ENCODE measurements at regions not wholly inside any gene's neighbourhood (a gene's known extent, or its start where the extent isn't known, plus 50 kb on each side); places are given as distances from the start of the nearest gene placed in this dataset.
"Not testable (repeated sequence)": the region's sequence is repeated elsewhere in the genome, so short reads cannot be mapped to it uniquely, and the experiment has no call there.

DNA sequence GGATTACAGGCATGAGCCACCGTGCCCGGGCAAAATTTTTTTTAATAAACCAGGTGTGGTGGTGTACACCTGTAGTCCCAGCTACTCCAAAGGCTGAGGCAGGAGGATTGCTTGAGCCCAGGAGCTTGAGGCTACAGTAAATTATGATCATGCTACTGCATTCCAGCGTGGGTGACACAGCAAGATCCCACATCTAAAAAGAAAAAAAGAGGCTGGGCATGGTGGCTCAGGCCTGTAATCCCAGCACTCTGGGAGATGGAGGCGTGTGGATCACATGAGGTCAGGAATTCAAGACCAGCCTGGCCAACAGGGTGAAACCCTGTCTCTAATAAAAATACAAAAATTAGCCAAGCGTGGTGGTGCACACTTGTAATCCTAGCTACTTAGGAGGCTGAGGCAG is 125.6 kb downstream of the ZNF281 start:
- in situ Hi-C loops (cut with HindIII; ENCODE audit: low sequenced_read_pairs), result not testable (repeated sequence)

DNA sequence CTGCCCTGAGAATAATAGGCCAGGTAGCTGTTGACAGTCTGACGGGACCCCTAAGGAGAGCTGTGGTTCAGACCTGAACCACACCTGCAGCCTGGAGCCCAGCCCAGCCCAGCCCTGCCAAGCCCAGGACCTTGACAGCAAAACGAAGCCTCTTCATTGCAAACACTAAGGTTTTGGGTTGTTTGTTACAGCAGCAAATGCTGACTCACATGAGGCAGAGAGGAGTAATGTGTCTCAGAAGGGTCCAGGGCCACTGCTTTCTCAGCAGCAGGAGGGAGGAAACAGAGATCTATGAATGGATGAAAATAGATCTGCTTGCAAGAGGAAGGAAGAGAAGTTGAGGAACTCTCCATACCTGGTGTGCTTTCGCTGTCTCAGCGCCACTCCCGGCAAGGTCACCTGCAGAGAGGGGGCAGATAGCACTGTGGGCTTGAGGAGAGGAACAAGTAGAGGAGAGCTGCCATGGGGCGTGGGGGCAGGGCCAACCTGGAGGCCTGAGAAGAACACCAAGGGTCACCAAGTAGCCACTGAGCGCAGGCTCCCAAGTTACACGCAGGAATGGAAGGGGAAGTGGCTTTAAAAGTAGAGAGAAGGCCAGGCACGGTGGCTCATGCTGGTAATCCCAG is 127.2 kb downstream of the ZNF281 start:
- in situ Hi-C loops (cut with HindIII; ENCODE audit: low sequenced_read_pairs), result no loop called here

DNA sequence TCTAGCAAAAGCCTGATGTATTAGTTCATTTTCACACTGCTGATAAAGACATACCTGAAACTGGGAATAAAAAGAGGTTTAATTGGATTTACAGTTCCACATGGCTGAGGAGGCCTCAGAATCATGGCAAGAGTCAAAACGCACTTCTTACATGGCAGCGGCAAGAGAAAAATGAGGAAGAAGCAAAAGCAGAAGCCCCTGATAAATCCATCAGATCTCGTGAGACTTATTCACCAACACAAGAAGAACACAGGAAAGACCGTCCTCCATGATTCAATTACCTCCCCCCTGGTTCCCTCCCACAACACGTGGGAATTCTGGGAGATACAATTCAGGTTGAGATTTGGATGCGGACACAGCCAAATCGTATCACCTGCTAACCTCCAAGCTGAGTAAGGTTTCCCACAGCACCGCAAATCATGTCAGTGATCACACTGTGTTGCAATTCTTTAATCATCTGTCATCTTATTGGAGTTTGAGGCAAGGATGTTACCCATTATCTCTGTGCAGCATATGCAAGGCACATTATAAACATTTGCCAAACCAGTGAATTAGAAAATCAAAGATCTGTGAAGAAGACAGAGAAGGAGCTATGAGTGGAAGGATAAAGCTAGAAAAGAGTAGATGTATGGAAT is 128.5 kb downstream of the ZNF281 start:
- in situ Hi-C loops (cut with HindIII; ENCODE audit: low sequenced_read_pairs), result no loop called here

DNA sequence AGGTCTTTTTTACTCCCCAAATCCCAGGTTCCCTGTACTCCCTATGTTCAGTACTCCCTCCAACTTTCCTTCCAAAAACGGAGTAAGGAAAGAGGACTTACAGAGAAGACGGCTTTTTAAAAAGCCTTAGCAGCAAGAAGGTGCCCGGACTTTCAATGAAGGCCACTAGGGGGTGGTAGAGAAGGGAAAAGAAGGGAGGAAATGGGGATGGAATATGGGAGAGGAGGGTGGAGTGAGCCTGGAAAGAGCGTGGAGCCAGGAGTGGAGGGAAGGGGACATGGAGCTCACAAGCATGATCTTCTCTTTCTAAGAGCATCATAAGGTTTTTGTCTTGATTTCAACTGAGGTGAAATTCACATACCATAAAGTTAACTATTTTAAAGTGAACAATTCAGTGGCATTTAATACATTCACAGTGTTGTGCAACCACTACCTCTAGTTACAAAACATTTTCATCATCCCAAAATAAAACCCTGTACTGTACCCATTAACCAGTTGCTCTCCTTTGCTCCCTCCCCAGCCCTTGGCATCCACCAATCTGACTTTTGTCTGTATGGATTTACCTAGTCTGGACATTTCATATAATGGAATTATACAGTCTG is 129.9 kb downstream of the ZNF281 start:
- in situ Hi-C loops (cut with HindIII; ENCODE audit: low sequenced_read_pairs), result loop anchor here (5.0 kb wide), 1 partner anchor 222 kb away; no protein-coding TSS in a partner anchor

DNA sequence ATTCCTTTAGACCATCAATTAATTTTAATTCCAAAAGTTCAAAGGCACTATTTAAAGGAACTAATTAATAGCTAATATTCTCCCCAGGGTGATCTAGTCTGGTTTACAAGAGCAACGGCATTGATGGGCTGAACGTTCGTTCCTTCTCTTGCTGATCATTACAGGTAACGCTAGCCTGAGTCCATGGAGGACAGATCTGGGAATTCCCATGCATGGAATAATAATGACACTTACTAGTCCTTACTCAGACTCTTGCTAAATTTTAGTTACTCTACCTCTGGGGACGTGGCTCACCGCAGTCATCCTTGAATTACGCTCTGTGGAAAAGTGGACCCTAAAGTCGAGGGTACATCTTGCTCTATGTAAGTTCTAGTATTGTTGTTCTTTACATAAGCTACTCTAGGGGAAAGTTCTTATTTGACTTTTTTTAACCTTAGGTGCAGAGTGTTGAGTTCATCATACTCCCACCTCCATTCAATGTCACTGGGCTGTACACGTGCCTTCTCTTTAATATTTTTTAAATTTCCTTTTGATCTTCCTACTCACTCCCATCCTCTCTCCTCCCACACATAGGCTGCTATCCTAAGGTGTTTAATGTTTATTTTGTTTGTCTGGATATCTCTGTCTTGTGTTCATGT is 133.9 kb downstream of the ZNF281 start:
- in situ Hi-C loops (cut with HindIII; ENCODE audit: low sequenced_read_pairs), result loop anchor here (5.0 kb wide), 1 partner anchor 226 kb away; no protein-coding TSS in a partner anchor

DNA sequence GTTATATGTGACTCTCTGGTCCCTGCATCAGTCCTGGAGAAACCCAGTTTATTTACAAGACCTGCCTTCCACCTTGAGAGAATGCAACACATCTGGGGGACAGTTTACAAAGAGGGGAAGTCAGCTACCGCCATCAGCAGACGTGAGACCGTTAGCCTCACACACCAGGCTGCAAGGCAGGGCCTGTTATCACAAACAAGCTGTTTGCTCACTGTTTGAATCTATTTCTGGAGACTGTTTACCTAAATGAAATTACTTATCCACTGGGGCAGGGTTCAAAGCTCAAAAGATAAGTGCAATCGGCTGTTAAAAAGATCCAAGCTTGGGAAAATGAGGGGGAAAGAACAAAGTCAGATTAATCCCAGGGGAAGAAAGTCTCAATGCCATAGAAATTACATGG is 134.4 kb downstream of the ZNF281 start:
- in situ Hi-C loops (cut with HindIII; ENCODE audit: low sequenced_read_pairs), result loop anchor here (5.0 kb wide), 1 partner anchor 227 kb away; no protein-coding TSS in a partner anchor

DNA sequence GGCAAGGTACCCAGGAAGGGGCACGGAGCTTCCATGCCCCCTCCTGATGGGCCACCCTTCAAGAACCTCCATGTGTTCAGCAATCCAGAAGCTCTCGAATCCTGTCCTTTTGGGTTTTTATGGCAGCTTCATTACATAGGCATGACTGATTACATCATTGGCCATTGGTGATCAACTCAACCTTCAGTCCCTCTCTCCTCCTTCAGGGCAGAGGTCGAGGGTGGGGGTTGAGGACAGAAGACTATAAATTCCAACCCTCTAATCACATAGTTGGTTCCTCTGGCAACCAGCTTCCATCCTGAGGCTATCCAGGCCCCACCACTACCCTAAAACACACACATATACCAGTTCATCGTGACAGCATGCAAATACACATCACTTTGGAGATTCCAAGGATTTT is 135.7 kb downstream of the ZNF281 start:
- in situ Hi-C loops (cut with HindIII; ENCODE audit: low sequenced_read_pairs), result no loop called here

DNA sequence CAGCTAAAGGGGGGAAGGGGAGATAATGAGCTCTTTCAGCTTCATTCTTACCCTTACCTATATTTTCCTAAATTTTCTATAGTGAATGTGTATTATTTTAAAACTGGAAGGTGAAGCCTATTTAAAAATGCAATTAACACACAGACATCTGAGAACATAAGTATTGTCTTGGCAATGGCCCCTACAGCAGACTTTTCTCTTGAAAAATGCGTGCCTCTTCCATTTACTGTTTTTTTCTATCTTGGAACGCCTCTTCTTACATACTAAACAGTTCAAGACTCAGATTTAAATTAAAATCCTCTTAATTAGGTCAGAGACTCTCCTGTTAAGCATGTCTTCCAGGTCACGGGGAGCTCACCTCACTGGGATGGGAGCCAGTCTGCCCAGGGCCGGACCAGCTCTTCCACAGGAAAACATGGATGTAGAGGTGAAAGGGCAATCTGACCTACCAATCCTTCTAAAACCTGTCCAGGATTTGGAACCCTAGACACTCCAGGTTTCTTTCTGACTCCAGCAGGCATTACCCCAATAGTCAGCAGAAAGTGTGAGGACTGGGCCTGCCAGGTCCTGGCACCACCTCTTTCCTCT is 137.3 kb downstream of the ZNF281 start:
- in situ Hi-C loops (cut with HindIII; ENCODE audit: low sequenced_read_pairs), result no loop called here

DNA sequence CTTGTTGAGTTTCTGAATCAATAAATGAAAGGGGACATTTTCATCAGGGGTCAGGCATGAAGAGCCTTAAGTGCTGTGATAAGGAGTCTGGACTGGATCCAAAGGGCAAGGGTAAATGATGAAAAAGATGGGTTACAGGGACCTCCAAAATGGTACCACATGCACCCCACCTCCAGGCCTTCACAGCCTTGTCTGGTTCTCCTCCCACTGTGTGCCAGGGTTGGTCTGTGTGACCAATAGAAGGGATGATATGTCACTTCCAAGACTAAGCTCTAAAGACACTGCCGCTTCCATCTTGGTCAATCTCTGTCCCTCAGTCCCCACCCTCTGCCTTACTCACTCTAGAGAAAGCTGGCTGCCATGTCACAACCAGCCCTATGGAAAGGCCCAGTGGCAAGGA is 140.6 kb downstream of the ZNF281 start:
- in situ Hi-C loops (cut with HindIII; ENCODE audit: low sequenced_read_pairs), result no loop called here

DNA sequence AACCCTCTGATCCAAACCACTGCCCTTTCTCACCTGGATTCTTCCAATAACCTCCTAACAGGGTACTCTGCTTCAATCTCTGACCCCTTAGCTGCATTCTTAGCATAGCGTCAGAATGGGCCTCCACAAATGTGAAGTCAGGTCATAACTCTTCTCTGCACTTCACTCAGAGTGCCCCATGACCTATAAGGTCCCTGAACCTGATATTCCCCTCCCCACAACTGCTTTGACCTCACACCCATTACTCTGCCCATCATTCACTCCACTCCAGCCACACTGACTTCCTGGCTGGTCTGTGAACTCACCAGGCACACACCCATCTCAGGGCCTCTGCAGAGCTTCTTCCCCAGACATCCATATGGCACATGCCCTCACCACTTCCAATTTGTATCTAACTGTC is 141.9 kb downstream of the ZNF281 start:
- in situ Hi-C loops (cut with HindIII; ENCODE audit: low sequenced_read_pairs), result no loop called here

DNA sequence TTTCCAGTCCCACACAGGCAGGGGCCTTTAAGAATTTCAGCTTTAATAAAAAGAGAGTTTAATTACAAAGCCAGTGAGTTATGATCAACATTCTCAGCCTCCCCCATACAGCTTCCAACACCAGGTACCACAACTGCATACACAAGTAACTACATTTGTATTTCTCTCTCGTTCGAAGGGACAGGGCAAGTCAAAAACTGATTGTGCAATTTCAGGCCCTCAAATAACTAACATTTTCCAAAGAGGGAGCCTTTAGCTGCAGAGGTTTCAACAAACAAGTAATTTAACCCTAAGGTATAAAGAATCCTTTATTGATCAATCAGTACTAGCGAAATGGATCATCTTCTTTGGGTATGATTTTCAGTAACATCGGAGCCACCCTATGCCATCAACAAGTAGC is 142.4 kb downstream of the ZNF281 start:
- in situ Hi-C loops (cut with HindIII; ENCODE audit: low sequenced_read_pairs), result no loop called here

DNA sequence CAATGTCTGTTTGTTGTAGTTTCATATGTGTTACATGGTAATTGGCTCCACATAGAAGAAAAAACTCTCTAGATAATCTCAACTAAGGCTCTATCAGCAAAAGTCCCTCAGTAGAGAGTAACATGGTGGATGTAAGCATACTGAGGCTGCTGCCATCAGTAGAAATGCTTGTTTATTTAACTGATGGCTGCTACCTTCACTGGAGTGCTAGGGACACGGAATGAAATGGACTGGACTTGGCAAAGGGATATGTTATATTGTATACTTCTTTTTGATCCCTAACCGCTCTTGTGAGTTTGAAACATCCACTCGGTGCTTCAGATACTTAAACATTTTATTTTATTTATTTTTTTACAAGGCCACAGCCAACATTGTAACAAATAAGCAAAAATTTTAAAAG is 143.0 kb downstream of the ZNF281 start:
- in situ Hi-C loops (cut with HindIII; ENCODE audit: low sequenced_read_pairs), result no loop called here

DNA sequence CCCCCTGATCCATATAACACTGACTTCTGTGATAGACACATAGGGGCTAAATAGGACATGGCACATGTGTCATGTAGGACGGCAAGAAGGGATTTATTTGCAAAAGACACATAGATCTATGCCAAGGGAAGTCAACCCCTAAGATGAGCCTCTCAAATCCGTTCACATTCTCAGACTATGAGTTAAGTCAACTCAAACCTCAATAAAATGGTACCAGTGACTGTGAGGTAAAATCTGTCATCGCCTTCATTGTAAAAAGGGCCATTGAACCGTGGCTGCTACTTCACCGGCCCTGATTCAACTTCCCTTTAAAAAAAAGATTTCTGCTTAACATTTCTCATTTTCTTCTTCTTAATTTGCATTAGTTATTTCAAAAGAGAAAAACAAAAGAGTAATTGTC is 144.0 kb downstream of the ZNF281 start:
- in situ Hi-C loops (cut with HindIII; ENCODE audit: low sequenced_read_pairs), result no loop called here

DNA sequence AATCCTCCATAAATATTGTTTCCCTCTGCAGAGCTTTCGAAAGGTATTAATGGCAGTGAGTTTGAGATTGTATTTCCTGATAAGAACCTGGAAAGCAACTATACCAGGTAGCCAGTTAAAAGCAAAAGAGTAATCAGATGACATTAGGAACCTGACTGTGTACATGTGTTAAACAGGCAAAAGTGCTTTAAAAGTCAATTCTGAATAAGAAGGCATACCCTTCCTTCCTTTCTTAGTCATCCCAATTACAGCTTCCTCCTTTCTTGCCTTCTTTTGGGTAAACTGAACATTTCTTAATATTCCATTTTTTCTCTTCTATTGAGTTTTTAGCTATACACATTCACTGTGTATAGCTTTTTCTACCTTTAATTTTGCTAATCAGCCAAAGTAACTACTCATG is 144.7 kb downstream of the ZNF281 start:
- in situ Hi-C loops (cut with HindIII; ENCODE audit: low sequenced_read_pairs), result no loop called here

DNA sequence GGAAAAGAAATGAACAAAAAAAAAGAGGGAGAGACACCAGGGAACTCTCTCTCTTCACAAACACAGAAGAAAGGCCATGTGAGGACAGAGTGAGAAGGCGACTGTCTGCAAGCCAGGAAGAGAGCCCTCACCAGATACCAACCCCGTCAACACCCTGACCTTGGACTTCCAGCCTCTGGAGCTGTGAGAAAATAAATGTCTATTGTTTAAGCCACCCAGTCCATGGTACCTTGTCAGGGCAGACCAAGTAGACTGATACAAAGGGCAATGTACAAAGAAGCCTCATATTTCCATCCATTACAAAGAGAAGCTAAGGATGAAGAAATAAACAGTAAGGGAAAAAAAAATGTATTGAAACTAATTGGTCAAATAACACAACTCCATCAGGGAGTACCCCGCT is 146.6 kb downstream of the ZNF281 start:
- in situ Hi-C loops (cut with HindIII; ENCODE audit: low sequenced_read_pairs), result no loop called here

DNA sequence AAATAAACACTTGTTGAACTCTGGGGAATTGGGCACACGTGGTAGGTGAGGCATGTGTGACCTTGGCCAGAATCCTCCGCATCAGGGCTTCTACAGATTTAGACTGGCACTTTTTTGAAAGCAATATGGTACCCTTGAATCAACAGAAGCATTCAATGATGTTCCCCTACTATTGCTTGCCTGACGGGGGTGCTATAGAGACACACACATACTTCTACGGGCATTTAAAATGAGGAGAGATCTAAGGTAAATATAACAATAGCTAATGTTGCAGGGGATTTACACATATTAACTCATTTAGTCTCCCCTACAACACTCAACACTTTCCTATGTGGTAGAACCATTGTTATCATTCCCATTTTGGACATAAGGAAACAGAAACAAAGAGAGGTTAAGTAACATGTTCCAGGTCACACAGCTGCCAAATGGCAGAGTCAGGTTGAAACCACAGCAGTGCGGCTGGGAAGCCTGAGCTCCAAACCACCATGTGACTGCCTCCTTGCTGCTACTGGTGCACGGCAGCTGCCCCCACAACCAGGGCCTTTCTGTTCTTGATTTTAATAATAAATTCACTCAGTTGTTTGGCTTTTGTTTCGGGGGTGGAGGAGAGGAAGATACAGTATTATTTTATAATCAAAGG is 147.4 kb downstream of the ZNF281 start:
- in situ Hi-C loops (cut with HindIII; ENCODE audit: low sequenced_read_pairs), result no loop called here

DNA sequence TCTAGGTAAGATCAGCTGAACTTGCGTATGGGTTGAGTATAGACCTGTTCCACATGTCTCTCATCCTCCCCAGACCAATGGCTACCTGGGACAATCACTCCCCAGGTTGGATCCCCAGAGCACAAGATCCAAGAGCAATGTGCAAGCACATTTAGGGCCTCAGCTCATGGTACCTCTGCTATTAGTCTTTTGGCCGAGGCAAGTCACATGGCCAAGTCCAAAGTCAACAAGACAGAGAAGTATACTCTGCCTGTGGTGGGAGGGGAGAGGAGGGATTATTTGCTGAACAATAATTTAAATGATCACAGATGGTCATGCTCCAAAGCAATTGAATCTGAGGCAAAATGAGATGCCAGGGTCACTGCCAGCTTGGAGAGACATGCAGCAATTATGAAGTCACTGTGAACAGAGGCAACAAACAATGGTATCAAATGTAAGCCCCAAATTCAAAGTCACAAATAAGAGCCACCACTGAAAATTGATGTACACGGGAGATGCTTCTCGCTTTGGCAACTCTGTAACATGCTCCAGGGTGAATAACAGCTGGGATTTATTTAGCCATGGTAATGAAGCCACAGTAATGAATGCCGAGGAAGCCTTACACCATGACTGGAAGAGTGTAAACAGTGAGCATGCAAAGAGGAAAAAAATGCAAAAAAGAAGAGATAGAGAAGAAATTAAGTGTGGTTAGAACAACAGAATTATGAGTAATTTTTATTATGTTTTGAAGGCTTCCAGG is 149.1 kb downstream of the ZNF281 start:
- in situ Hi-C loops (cut with HindIII; ENCODE audit: low sequenced_read_pairs), result no loop called here

DNA sequence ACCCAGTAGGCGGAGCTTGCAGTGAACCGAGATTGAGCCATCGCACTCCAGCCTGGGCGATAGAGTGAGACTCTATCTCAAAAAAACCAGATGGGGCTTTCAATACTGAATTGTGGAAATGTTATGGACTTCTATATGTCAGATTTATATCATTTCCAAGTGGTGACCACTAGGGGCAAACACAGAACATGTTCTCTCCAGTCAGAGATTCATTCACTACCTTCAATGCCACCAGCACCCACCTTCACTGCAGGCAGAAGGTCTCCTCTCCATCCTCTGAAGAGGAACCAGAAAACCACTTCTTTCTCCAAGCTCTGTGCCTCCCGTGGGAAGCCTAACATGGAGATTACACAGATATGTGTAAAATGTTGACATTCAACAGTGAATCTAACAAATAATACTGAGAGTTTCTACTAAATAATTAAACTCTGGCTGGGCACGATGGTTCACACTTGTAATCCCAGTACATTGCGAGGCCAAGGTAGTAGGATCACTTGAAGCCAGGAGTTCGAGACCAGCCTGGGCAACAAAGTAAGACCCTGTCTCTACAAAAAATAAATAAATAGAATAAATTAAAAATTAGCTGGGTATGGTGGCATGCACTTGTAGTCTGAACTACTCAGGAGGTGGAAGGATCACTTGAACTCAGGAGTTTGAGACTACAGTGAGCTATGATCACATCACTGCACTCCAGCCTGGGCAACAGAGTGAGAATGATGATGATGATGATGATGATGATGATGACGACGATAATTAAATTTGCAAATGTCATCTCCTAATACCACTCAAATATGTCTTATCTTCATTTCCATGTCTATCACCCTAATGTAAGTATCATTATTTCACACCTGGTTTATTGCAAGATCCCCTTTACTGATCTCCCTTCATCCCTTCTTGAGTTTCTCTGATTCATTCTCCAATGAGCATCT is 151.1 kb downstream of the ZNF281 start:
- in situ Hi-C loops (cut with HindIII; ENCODE audit: low sequenced_read_pairs), result no loop called here

DNA sequence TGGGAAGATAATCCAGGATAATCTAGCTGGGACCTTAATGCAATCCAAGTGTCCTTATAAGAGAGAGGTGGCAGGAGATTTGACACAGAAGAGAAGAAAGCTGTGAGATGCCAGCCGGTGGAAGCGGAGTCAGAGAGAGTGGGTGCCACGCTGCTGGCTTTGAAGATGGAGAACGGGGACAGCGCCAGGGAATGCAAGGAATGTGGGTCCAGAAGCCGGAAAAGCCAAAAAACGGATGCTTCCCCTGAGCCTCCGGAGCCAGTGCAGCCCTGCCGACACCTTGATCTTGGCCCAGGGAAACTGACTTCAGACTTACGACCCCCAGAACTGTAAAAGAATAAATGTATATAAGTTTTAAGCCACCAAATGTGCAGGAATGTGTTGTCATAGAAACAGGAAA is 152.6 kb downstream of the ZNF281 start:
- in situ Hi-C loops (cut with HindIII; ENCODE audit: low sequenced_read_pairs), result no loop called here
